Hematopoietic multipotent progenitor cell treated with erythropoietin and hydrocortisone succinate and interleukin-3 and kit ligand, for 4 days (in vitro differentiated cells): ENCODE measurements at regions not wholly inside any gene's neighbourhood (a gene's known extent, or its start where the extent isn't known, plus 50 kb on each side); places are given as distances from the start of the nearest gene placed in this dataset.

Experiments
- DNase-seq: peaks from one replicate; pipeline ENCODE4 v3.0.0-alpha.2; 2015

GRCh38 chrX:119181491-119181890 lies 53.9 kb upstream of the KIAA1210 start:
- DNase-seq: peak; percentile 5

- DNase-seq: no peak
These were observed 49.9 kb upstream of the PGRMC1 start for GRCh38 chrX:119186194-119186593.
